K562 (cell line): ENCODE measurements at regions not wholly inside any gene's neighbourhood (a gene's known extent, or its start where the extent isn't known, plus 50 kb on each side); places are given as distances from the start of the nearest gene placed in this dataset.

Experiments used
- FOXK2 ChIP-seq, 2 experiments: fragments of 450-650 bp; IDR thresholded peaks in 1 of 2; conservative IDR thresholded peaks in 1 of 2; 2 replicates each; pipeline ENCODE4 v1.6.1; 2016; ENCODE audit warnings: low read depth in 2 of 2, mild to moderate bottlenecking in 1 of 2
- L3MBTL2 ChIP-seq: fragments of 450-650 bp; IDR thresholded peaks from 2 replicates; pipeline ENCODE4 v1.6.1; 2016; ENCODE audit warnings: mild to moderate bottlenecking, moderate library complexity
- LCOR ChIP-seq: sonication (generic); formaldehyde crosslinking; IDR thresholded peaks from 2 replicates; pipeline ENCODE4 v1.8.0; 2022; ENCODE audit warnings: mild to moderate bottlenecking, missing genetic modification reagents
- MCM2 ChIP-seq: fragments of 450-650 bp; IDR thresholded peaks from 2 replicates; pipeline ENCODE4 v1.6.1; 2017; ENCODE audit warnings: low read depth, mild to moderate bottlenecking
- MXI1 ChIP-seq: IDR thresholded peaks from 2 replicates; pipeline ENCODE4 v1.6.1; 2011; ENCODE audit warnings: low read depth, mild to moderate bottlenecking, improper control_type of control experiment, low read length
- RB1 ChIP-seq: fragments of 450-650 bp; IDR thresholded peaks from 2 replicates; pipeline ENCODE4 v1.6.1; 2017; ENCODE audit warnings: low read depth, mild to moderate bottlenecking
- SMARCB1 ChIP-seq: IDR thresholded peaks from 2 replicates; pipeline ENCODE4 v1.6.1; 2011; ENCODE audit warnings: improper control_type of control experiment, low read depth; ENCODE audit not compliant: insufficient read length
- SP2 ChIP-seq: IDR thresholded peaks from 2 replicates; pipeline ENCODE4 v1.6.1; 2011; ENCODE audit warnings: mild to moderate bottlenecking, low read depth, low read length, moderate library complexity; ENCODE audit not compliant: poor library complexity, severe bottlenecking; ENCODE audit errors: extremely low read depth
- STAT5A ChIP-seq: IDR thresholded peaks from 2 replicates; pipeline ENCODE4 v1.6.1; 2012; ENCODE audit warnings: low read length, inconsistent platforms, borderline replicate concordance
- ZBTB1 ChIP-seq: sonication (generic); formaldehyde crosslinking; IDR thresholded peaks from 2 replicates; pipeline ENCODE4 v1.8.1; 2023; ENCODE audit warnings: missing genetic modification reagents, low read depth, mild to moderate bottlenecking, borderline replicate concordance
- TF ChIP-seq, protein P1 (sequence below), 2 experiments: fragments of 450-650 bp; IDR thresholded peaks; 2 replicates each; pipeline ENCODE4 v1.6.1; 2018; ENCODE audit warnings: mild to moderate bottlenecking in 2 of 2, low read depth in 1 of 2; ENCODE audit not compliant: partially characterized antibody in 2 of 2
- TF ChIP-seq, protein P2 (sequence below): sonication (generic); formaldehyde crosslinking; IDR thresholded peaks from 2 replicates; pipeline ENCODE4 v1.8.1; 2022; ENCODE audit warnings: missing genetic modification reagents
- TF ChIP-seq, protein P3 (sequence below): sonication (generic); formaldehyde crosslinking; IDR thresholded peaks from 2 replicates; pipeline ENCODE4 v1.8.0; 2022; ENCODE audit warnings: mild to moderate bottlenecking, missing genetic modification reagents
- TF ChIP-seq, protein P4 (sequence below), 2 experiments: IDR thresholded peaks; 2 replicates each; pipeline ENCODE4 v1.6.1; 2012; ENCODE audit warnings: improper control_type of control experiment in 2 of 2, low read depth in 2 of 2, low read length in 2 of 2, borderline replicate concordance in 1 of 2

DNA sequence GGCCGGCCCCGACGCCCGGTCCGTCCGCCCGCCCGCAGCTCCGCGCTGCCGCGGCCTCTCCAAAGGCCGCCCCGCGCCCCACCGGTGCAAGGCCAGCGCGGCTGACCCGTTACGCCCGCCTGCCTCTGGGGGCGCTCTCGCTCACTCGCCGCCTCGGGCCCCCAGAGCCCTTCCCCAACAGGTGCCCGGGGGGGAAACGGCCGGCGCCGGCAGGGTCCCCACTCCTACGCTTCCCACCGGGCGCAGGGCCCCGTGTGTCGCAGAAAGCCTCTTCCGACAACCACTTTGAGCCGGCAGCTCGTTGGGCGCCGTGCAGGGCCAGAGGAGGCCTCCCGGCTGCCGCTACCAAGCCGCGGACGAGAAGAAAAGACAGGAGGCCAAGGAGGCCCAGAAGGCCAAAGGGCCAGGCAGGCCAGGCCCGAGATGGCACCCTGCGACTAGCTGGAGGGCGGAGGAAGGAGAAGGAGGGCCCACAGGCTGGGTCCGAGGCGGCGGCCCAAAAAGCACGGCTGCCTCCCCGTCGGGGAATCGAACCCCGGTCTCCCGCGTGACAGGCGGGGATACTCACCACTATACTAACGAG is 64.9 kb upstream of the FCGR2A start (continued):
- TF ChIP-seq RB1 (peak; percentile 84), LCOR (peak; percentile 71), MXI1 (no peak), SP2 (no peak), FOXK2 (conservative IDR thresholded peaks at IDR 0.05 in 1 of 2, IDR thresholded peaks at IDR 0.05 in 1 of 2; ENCODE audit: low read depth in 2 of 2) (no peak), STAT5A (no peak), SMARCB1 (no peak), ZBTB1 (CRISPR knock-in tag) (no peak), L3MBTL2 (no peak; the same call in 1 of the 2 replicates), MCM2 (no peak)
- TF ChIP-seq, protein P1, sequence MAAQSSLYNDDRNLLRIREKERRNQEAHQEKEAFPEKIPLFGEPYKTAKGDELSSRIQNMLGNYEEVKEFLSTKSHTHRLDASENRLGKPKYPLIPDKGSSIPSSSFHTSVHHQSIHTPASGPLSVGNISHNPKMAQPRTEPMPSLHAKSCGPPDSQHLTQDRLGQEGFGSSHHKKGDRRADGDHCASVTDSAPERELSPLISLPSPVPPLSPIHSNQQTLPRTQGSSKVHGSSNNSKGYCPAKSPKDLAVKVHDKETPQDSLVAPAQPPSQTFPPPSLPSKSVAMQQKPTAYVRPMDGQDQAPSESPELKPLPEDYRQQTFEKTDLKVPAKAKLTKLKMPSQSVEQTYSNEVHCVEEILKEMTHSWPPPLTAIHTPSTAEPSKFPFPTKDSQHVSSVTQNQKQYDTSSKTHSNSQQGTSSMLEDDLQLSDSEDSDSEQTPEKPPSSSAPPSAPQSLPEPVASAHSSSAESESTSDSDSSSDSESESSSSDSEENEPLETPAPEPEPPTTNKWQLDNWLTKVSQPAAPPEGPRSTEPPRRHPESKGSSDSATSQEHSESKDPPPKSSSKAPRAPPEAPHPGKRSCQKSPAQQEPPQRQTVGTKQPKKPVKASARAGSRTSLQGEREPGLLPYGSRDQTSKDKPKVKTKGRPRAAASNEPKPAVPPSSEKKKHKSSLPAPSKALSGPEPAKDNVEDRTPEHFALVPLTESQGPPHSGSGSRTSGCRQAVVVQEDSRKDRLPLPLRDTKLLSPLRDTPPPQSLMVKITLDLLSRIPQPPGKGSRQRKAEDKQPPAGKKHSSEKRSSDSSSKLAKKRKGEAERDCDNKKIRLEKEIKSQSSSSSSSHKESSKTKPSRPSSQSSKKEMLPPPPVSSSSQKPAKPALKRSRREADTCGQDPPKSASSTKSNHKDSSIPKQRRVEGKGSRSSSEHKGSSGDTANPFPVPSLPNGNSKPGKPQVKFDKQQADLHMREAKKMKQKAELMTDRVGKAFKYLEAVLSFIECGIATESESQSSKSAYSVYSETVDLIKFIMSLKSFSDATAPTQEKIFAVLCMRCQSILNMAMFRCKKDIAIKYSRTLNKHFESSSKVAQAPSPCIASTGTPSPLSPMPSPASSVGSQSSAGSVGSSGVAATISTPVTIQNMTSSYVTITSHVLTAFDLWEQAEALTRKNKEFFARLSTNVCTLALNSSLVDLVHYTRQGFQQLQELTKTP (IDR thresholded peaks at IDR 0.05; ENCODE audit: low read depth in 1 of 2, partially characterized antibody in 2 of 2), result no peak
- TF ChIP-seq, protein P2, sequence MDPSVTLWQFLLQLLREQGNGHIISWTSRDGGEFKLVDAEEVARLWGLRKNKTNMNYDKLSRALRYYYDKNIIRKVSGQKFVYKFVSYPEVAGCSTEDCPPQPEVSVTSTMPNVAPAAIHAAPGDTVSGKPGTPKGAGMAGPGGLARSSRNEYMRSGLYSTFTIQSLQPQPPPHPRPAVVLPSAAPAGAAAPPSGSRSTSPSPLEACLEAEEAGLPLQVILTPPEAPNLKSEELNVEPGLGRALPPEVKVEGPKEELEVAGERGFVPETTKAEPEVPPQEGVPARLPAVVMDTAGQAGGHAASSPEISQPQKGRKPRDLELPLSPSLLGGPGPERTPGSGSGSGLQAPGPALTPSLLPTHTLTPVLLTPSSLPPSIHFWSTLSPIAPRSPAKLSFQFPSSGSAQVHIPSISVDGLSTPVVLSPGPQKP (CRISPR knock-in tag), result no peak
- TF ChIP-seq, protein P3, sequence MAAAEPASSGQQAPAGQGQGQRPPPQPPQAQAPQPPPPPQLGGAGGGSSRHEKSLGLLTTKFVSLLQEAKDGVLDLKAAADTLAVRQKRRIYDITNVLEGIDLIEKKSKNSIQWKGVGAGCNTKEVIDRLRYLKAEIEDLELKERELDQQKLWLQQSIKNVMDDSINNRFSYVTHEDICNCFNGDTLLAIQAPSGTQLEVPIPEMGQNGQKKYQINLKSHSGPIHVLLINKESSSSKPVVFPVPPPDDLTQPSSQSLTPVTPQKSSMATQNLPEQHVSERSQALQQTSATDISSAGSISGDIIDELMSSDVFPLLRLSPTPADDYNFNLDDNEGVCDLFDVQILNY (CRISPR knock-in tag), result no peak
- TF ChIP-seq, protein P4, sequence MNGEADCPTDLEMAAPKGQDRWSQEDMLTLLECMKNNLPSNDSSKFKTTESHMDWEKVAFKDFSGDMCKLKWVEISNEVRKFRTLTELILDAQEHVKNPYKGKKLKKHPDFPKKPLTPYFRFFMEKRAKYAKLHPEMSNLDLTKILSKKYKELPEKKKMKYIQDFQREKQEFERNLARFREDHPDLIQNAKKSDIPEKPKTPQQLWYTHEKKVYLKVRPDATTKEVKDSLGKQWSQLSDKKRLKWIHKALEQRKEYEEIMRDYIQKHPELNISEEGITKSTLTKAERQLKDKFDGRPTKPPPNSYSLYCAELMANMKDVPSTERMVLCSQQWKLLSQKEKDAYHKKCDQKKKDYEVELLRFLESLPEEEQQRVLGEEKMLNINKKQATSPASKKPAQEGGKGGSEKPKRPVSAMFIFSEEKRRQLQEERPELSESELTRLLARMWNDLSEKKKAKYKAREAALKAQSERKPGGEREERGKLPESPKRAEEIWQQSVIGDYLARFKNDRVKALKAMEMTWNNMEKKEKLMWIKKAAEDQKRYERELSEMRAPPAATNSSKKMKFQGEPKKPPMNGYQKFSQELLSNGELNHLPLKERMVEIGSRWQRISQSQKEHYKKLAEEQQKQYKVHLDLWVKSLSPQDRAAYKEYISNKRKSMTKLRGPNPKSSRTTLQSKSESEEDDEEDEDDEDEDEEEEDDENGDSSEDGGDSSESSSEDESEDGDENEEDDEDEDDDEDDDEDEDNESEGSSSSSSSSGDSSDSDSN (IDR thresholded peaks at IDR 0.05; ENCODE audit: borderline replicate concordance in 1 of 2, low read depth in 2 of 2, low read length in 2 of 2), result peak; percentile 66 to 77; a peak in 3 of 4 replicates
